Hematopoietic multipotent progenitor cell treated with erythropoietin and hydrocortisone succinate and interleukin-3 and kit ligand, for 6 days (in vitro differentiated cells): ENCODE measurements at regions not wholly inside any gene's neighbourhood (a gene's known extent, or its start where the extent isn't known, plus 50 kb on each side); places are given as distances from the start of the nearest gene placed in this dataset.

Experiments
- DNase-seq: peaks from one replicate; pipeline ENCODE4 v3.0.0-alpha.2; 2015

GRCh38 chr14:81673930-81674329, 140.3 kb upstream of the SEL1L start:
- DNase-seq, result no peak

DNA sequence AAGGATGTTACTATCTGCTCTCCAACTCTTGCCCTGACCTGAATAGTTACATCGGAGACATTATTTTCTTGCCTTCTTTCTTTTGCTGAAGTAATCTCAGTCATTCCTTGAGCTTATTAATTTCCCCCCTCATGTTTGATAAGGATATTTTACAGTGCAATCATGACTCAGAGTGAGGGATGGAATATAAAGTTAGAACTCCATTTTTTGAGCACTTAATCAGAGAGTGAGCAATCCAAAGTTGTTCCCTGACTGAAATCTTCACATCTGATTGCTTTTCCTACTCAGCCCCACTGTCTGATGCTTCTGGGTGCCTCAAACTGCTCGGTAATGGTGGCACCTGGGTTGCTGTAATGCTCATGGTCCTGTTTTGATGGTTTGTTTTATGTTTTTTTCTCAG, 142.7 kb upstream of the SEL1L start:
- no peak for DNase-seq

DNA sequence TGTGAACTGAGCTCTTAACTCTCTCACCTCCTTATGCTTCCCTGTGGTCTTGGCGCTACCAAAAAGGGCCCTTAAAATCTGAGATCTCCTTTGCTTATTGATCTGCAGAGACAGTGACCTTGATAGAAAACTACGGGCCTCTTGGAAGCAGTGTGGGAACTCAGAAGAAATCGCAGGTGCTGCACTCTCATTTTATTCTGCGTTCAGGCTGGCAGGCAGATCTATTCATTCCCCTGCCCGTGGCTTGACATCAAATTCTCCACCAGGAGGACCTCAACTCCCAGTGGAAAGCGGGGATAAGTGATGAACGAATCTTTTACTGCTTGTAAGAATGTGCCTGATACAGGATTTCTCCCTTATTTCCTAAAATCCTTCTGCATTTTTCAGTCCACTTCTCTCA, 143.2 kb upstream of the SEL1L start:
- DNase-seq, result no peak

DNA sequence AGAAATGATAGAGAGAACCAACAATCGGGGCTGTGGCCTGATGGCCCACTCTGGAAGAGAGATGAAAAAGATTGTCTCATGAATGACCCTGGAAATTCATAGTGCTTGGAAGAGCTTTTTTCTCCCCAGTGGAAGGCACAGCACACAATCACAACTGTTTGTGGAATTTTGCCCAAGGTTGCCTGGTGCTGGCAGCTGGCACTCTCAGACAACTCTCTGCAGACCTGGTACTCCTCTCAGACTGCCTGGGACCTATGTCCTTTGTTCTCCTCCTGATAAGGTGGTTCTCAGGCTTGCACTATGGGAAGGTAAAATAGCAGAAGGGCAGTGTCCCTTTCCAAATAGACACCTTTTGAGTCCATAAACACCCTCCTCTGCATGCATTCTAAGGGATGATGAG, 144.1 kb upstream of the SEL1L start:
- DNase-seq, result no peak

DNA sequence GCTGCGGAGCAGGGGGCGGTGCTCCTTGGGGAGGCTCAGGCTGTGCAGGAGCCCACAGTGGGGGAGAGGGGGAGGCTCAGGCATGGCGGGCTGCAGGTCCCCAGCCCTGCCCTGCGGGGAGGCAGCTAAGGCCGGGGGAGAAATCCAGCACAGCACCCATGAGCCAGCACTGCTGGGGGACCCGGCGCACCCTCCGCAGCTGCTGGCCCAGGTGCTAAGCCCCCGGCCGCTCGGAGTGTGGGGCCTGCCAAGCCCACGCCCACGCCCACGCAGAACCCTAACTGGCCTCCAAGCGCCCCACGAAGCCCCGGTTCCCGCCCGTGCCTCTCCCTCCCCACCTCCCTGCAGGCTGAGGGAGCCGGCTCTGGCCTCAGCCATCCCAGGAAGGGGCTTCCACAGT, 145.6 kb upstream of the SEL1L start:
- DNase-seq, result no peak

DNA sequence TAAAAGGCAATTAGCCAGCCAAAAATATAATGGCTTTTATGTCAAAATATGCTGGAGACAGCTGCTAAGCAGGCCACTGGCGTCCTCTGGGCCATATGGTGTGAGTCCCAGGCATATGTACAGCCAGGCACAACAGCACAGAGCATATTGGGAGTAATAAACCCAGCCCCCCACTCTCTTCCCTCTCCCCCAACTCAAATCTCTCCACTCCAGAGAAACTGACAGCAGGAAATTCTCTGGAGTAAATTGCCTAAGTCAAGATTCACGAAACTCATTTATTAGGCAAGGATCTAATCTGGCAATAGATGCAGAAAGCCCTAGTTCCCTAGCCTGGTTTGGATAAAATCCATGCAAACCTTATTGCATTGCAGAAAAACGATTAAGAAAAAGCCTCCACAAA, 147.9 kb upstream of the SEL1L start:
- no peak for DNase-seq

- no peak for DNase-seq
Observed at GRCh38 chr14:81682134-81682533, 148.5 kb upstream of the SEL1L start.

DNA sequence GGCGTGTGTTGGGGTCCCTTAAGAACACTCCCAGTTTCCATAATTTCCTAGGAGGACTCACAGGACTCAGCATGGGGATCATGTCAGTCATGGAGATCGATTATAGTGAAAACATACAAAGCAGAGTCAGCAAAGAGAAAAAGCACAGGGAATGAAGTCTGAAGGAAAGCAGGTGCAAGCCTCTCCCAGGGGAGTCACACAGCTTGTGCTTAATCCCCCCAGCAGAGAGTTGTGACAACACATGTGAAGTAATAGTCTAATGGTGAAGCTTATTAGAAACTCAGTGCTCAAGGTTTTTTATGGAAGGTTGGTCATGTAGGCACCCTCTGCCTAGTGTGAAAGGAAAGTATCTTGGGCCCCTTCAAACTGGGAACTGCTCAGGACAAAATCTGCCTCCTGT, 149.0 kb upstream of the SEL1L start:
- no peak for DNase-seq

DNA sequence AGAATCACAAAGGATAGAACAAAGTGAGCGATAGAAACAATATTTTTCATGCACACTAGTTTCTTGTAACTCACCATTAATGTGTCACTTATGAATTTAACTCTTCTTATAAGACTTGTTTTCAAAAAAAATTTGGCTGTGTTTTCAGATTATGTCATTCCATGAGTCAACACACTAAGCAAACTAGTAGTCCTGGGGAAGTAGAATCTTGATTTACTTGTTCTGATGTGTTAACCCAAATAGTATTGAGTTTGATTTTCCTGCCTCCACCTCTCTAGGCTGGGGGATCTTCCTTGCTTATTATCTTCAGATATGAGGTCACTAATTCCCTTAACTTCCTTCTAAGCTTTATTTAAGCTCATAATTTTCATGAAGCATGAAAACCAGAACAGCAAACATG, 151.0 kb upstream of the SEL1L start:
- DNase-seq, result no peak

DNA sequence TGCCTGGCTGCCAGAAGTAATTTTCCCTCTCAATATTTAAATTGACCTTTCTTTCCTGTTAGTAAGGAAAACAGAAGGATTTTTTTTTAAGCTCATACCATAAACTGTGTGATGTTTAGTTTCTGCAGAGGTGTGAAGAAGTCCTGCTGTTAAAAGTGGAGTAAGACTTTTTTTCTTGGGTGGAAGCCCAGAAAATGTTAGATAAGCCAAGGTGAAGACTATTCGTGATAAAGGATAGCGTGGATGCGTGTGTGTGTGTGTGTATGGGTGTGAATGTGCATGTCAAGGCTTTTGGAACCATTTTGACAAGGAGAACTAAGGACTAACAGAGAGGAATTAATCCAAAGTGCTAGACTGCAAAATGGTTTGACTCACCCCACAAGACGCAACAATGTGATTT, 152.9 kb upstream of the SEL1L start:
- no peak for DNase-seq

DNA sequence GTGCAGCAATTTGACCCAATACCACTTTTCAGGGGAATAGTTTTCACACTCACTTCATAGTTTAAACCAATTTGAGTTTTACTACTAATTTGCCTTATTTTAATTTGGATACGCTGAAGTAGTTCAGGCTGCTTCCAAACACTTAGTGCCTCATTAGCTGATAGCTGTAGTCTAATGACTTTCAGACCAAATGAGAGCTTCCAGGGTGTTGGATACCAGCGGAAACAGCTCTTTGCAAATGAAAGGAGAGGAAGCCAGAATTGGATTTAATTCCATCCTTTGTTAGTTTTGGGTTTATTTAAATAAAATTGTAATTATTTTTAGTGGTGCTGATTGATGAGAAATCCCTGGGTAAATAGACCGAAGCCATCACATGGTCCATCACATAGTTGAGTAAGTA, 158.3 kb upstream of the SEL1L start:
- DNase-seq, result no peak

- no peak for DNase-seq
Observed at GRCh38 chr14:81694419-81694818, 160.8 kb upstream of the SEL1L start.

DNA sequence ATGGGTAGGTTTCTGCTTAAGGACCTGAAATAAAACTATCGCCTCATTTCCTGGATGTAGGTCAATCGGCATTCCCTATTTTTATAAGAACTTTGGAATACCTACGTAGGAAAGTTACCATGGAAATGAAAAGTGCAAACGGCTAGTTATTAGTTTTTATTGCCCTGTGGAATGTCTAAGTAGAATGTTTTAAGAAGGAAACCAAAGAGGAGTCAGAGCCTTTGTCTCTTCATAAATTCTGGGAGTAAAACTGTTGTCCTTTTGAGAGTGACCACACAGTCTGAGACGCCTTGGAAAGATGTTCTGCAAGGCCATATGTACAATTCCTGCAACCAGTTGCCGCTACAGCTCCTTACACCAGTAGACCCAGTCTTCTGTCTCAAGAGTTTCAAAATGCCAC, 176.0 kb upstream of the SEL1L start:
- no peak for DNase-seq

GRCh38 chr14:81710232-81710845, 176.7 kb upstream of the SEL1L start:
- DNase-seq, result peak; percentile 72

- no peak for DNase-seq
Observed at GRCh38 chr14:81715731-81716130, 182.1 kb upstream of the SEL1L start.

- no peak for DNase-seq
Observed at GRCh38 chr14:81716953-81717352, 183.3 kb upstream of the SEL1L start.

DNA sequence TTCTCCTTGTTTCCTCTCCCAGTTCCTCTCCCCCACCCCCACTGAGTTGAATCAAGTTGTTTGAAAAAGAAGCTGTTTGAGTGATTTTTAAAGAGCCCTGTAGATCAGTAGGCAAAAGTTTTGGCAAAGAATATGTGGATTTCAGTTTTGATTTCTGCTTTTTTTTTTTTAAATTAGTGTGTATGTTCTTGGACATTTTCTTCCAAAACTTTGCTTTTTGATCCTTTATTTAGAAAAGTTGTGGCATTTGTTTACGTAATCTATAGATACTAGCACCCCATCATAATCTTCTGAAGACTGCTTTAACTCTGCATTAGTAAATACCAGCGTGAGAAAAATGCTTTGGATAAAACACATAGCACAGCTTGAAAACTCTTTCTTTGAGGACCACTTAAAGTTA, 190.3 kb upstream of the SEL1L start:
- no peak for DNase-seq

DNA sequence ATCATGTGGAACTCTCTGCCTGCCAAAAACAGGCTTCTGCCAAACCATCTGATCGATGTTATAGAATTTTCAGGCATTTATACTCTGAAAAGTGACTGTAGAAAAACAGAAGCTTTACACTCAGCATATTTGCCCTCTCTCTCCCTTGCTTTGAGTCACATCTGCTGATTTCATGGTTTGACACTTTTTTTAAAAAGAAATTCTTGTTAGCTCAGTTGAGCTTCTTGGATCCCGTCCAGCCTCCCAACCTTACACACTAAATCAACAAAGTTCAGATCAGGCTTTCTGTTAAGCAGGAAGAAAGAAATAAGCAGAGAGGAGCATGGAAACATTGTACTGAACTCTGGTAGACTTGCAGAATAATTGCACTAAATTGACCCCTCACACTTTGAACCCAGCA, 193.6 kb upstream of the SEL1L start:
- DNase-seq, result no peak

GRCh38 chr14:81728447-81728846, 194.8 kb upstream of the SEL1L start:
- no peak for DNase-seq

DNA sequence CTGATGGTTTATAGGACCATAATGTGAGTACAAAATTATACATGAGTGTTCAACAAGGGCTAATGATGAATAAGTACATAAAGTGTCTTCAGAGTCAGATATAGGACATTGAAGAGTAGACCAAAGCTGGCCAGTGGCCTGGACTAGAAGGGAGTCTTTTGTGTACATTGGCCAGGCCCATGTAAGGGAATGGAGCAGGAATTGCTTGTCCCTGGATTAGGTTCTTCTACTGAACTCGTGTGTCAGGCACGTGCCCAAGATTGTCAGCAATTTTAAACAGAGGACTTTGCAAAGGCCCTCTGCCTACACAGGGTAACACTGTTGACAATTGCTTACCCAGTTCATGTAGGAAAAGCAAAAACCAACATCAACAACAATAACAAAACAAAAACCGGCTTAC, 196.0 kb upstream of the SEL1L start:
- DNase-seq, result no peak

DNA sequence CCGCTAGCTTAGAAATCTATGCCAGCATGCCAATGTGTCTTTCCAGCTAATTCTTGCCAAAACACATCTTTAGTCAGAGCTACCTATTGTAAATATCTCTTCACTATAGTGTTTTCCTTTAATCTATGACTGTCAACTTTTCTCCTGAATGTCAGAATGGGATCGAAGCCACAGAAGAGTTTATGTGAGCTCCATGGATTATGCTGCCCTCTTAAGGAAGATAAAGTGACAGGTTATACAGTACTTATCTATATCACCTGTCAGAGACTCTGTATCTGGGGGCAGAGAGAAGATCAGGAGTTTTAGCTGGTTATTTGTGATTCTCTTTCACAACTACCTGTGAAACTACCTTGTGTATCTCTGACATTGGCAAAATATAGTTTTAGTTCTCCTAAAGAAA, 204.3 kb upstream of the SEL1L start:
- DNase-seq, result no peak

DNA sequence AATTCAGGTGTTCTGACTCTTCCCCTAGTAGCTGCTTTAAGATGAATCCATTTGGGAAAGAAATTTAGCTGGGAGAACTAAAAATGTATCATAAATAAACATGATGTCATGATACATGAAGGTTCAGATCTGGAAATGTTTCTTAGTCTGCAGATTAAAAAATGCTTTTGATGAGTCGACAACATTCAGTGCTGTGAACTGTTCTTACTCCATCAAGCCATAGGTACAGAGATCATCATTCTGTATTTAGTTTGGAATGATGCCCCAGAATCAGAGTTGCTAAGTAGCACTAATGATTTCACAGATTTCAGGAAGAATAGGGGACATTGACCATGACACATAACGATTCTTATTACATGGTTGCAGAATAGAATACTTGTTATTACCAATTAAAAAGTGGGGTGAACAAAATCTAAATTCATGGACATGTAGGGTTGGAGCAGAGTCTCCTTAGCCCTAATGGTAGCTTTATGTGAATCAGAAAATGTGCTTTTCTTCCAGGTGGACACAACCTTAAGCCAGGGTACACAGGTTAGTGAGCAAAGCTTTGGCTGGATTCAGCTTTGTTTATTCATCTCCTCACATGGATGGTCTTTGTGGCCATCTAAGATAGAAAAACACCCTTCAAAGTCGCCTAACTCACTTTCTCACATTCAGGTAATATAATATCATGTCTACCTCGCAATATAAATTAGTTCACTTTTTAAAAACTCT, 205.4 kb upstream of the SEL1L start:
- DNase-seq, result no peak

DNA sequence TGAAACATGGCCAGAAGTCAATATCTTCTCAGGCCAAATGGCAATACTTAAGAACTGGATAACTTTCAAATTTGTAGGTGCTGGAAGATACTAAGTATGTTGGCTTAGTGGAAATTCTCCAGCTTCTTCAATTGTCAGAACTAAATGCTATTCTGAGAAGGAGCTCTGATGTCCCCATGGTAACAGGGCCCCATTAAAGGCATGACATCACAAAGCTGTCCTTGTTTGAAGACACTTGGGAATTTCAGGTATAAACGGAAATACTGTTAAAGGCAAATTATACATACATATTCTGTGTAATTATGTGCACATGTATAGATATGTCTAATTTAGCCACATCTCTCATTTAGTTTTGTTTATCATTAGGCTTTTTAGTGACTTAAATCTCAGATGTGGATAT, 210.0 kb upstream of the SEL1L start:
- DNase-seq, result no peak

DNA sequence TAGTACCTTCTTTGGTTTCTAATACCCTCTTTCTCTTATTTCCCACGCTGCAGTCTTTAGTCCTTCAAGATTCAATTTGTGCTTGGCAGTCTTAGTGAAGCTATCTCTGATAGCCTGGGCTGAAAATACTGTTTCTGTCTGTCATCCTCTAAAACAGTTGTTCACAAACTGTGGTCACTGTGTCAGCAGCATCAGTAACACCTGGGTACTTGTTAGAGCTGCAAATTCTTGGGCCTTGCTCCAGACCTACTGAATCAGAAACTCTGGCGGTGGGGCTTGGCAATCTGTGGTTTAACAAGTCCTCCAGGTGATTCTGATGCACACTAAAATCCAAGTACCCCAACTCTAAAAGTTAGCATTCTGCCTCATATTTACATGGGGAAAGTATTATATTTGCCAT, 217.5 kb upstream of the SEL1L start:
- no peak for DNase-seq

GRCh38 chr14:81759541-81759940, 225.9 kb upstream of the SEL1L start:
- no peak for DNase-seq
